GM21529 (cell line): ENCODE measurements at regions not wholly inside any gene's neighbourhood (a gene's known extent, or its start where the extent isn't known, plus 50 kb on each side); places are given as distances from the start of the nearest gene placed in this dataset.
"Not testable (repeated sequence)": the region's sequence is repeated elsewhere in the genome, so short reads cannot be mapped to it uniquely, and the experiment has no call there.

ENCODE experiments used
- ATAC-seq: cut with Tn5 transposase; IDR thresholded peaks from one replicate; pipeline ENCODE4 v1.9.1; 2021; ENCODE audit not compliant: unreplicated experiment

- not testable (repeated sequence) for ATAC-seq
Measured at GRCh38 chr9:42239445-42240260, 56.2 kb downstream of the SPATA31A6 start.

- not testable (repeated sequence) for ATAC-seq
Measured at GRCh38 chr9:42240261-42240579, 56.8 kb downstream of the SPATA31A6 start.

GRCh38 chr9:42243211-42243610, 59.8 kb downstream of the SPATA31A6 start:
- ATAC-seq, result not testable (repeated sequence)

GRCh38 chr9:42243822-42244221, 60.4 kb downstream of the SPATA31A6 start:
- ATAC-seq, result not testable (repeated sequence)

GRCh38 chr9:42268729-42269128, 85.3 kb downstream of the SPATA31A6 start:
- ATAC-seq, result not testable (repeated sequence)

- ATAC-seq, result not testable (repeated sequence)
Measured at GRCh38 chr9:42269171-42269570, 85.7 kb downstream of the SPATA31A6 start.

- not testable (repeated sequence) for ATAC-seq
Measured at GRCh38 chr9:42273191-42273590, 89.7 kb downstream of the SPATA31A6 start.

GRCh38 chr9:42275141-42275540, 91.7 kb downstream of the SPATA31A6 start:
- no peak for ATAC-seq

GRCh38 chr9:42282531-42283178, 99.2 kb downstream of the SPATA31A6 start:
- not testable (repeated sequence) for ATAC-seq

GRCh38 chr9:42283179-42283543, 99.7 kb downstream of the SPATA31A6 start:
- ATAC-seq, result not testable (repeated sequence)

GRCh38 chr9:42286145-42286845, 102.8 kb downstream of the SPATA31A6 start:
- ATAC-seq, result not testable (repeated sequence)

GRCh38 chr9:42288002-42288864, 104.8 kb downstream of the SPATA31A6 start:
- ATAC-seq, result not testable (repeated sequence)

GRCh38 chr9:42288865-42289229, 105.4 kb downstream of the SPATA31A6 start:
- not testable (repeated sequence) for ATAC-seq

- not testable (repeated sequence) for ATAC-seq
Measured at GRCh38 chr9:42300124-42300523, 116.7 kb downstream of the SPATA31A6 start.

GRCh38 chr9:42306625-42307024, 123.2 kb downstream of the SPATA31A6 start:
- not testable (repeated sequence) for ATAC-seq

GRCh38 chr9:42307449-42307848, 124.0 kb downstream of the SPATA31A6 start:
- not testable (repeated sequence) for ATAC-seq

GRCh38 chr9:42310972-42311371, 127.5 kb downstream of the SPATA31A6 start:
- ATAC-seq, result not testable (repeated sequence)

- ATAC-seq, result not testable (repeated sequence)
Measured at GRCh38 chr9:42316026-42316425, 132.6 kb downstream of the SPATA31A6 start.

GRCh38 chr9:42317677-42318076, 134.2 kb downstream of the SPATA31A6 start:
- not testable (repeated sequence) for ATAC-seq

GRCh38 chr9:42323084-42323809, 139.8 kb downstream of the SPATA31A6 start:
- ATAC-seq, result not testable (repeated sequence)
